BE2C (cell line): ENCODE measurements at regions not wholly inside any gene's neighbourhood (a gene's known extent, or its start where the extent isn't known, plus 50 kb on each side); places are given as distances from the start of the nearest gene placed in this dataset.

Experiments
- DNase-seq: peaks from one replicate; pipeline ENCODE4 v3.0.0-alpha.2; 2020
- H3K27me3 ChIP-seq: fragments of 250-450 bp; sonication (Bioruptor Pico); 2 replicates; pipeline ENCODE4 v1.5.1; 2020; ENCODE audit warnings: mild to moderate bottlenecking
- H3K36me3 ChIP-seq: fragments of 250-450 bp; sonication (Bioruptor Pico); 2 replicates; pipeline ENCODE4 v1.5.1; 2020; ENCODE audit warnings: mild to moderate bottlenecking
- H3K4me1 ChIP-seq: fragments of 250-450 bp; sonication (Bioruptor Pico); 2 replicates; pipeline ENCODE4 v1.5.1; 2020
- H3K4me3 ChIP-seq: 2 replicates; pipeline ENCODE4 v1.5.1; 2011; ENCODE audit warnings: low read depth, low read length
- H3K9me3 ChIP-seq: fragments of 250-450 bp; sonication (Bioruptor Pico); 2 replicates; pipeline ENCODE4 v1.5.1; 2020
- CTCF ChIP-seq: IDR thresholded peaks from 2 replicates; pipeline ENCODE4 v1.5.1; 2012; ENCODE audit warnings: mild to moderate bottlenecking, low read depth, low read length

- H3K36me3 ChIP-seq = no peaks in the 10 kb centered on the region
- no peak for TF ChIP-seq CTCF
- H3K4me3 ChIP-seq = no peak overlapping the region
- H3K27me3 ChIP-seq = no peaks in the 10 kb centered on the region
- DNase-seq = no peak
- H3K9me3 ChIP-seq = no peaks in the 10 kb centered on the region
- H3K4me1 ChIP-seq = no peaks in the 10 kb centered on the region
Observed at GRCh38 chr2:163246135-163246534, 407.6 kb upstream of the KCNH7 start.

GRCh38 chr2:163236553-163236952 lies 398.0 kb upstream of the KCNH7 start:
- Histone ChIP-seq H3K4me3 (no peak overlapping the region), H3K36me3 (no peaks in the 10 kb centered on the region), H3K27me3 (no peaks in the 10 kb centered on the region), H3K4me1 (no peaks in the 10 kb centered on the region), H3K9me3 (no peaks in the 10 kb centered on the region)
- TF ChIP-seq CTCF = no peak
- DNase-seq = no peak

- no peak for DNase-seq
- TF ChIP-seq CTCF = no peak
- Histone ChIP-seq H3K4me3 (no peak overlapping the region), H3K4me1 (no peaks in the 10 kb centered on the region), H3K27me3 (no peaks in the 10 kb centered on the region), H3K36me3 (no peaks in the 10 kb centered on the region), H3K9me3 (no peaks in the 10 kb centered on the region)
Observed at GRCh38 chr2:163231666-163232065, 393.1 kb upstream of the KCNH7 start.

GRCh38 chr2:163213661-163214081 lies 375.1 kb upstream of the KCNH7 start:
- no peak for DNase-seq
- no peak for TF ChIP-seq CTCF
- no peaks in the 10 kb centered on the region for H3K36me3 ChIP-seq

GRCh38 chr2:163210430-163210918 lies 371.9 kb upstream of the KCNH7 start:
- no peak for TF ChIP-seq CTCF
- H3K9me3 ChIP-seq = no peaks in the 10 kb centered on the region
- no peaks in the 10 kb centered on the region for H3K36me3 ChIP-seq
- DNase-seq = no peak
- no peaks in the 10 kb centered on the region for H3K27me3 ChIP-seq
- no peaks in the 10 kb centered on the region for H3K4me1 ChIP-seq
- H3K4me3 ChIP-seq = no peak overlapping the region

More at GRCh38 chr2:163213661-163214081, 375.1 kb upstream of the KCNH7 start:
- H3K4me1 ChIP-seq = no peaks in the 10 kb centered on the region
- H3K4me3 ChIP-seq = no peak overlapping the region
- no peaks in the 10 kb centered on the region for H3K9me3 ChIP-seq
- no peaks in the 10 kb centered on the region for H3K27me3 ChIP-seq

GRCh38 chr2:163207693-163208370 lies 369.3 kb upstream of the KCNH7 start:
- Histone ChIP-seq H3K4me1 (no peaks in the 10 kb centered on the region), H3K4me3 (no peak overlapping the region), H3K27me3 (no peaks in the 10 kb centered on the region), H3K9me3 (no peaks in the 10 kb centered on the region), H3K36me3 (no peaks in the 10 kb centered on the region)
- no peak for DNase-seq
- no peak for TF ChIP-seq CTCF
